Astrocyte of the spinal cord (primary cell): ENCODE measurements at regions not wholly inside any gene's neighbourhood (a gene's known extent, or its start where the extent isn't known, plus 50 kb on each side); places are given as distances from the start of the nearest gene placed in this dataset.

Experiments used
- DNase-seq: peaks from one replicate; pipeline ENCODE4 v3.0.0; 2011; ENCODE audit warnings: low read depth, low spot score
- H3K4me3 ChIP-seq: 2 replicates; pipeline ENCODE4 v1.5.1; 2011; ENCODE audit warnings: low read depth, mild to moderate bottlenecking, low read length, moderate library complexity
- CTCF ChIP-seq: IDR thresholded peaks from 2 replicates; pipeline ENCODE4 v1.5.1; 2012; ENCODE audit warnings: low read depth, mild to moderate bottlenecking, low read length, inconsistent platforms
- in situ Hi-C: cut with HindIII; loops from 2 replicates; pipeline ENCODE4 v1.10.0; 2017; ENCODE audit warnings: low sequenced_read_pairs

- in situ Hi-C loops = no loop called here
- no peak for TF ChIP-seq CTCF
- DNase-seq = no peak
- no peak overlapping the region for H3K4me3 ChIP-seq
These were observed 262.8 kb upstream of the USP24 start for GRCh38 chr1:55477953-55478352.

GRCh38 chr1:55476445-55477015, 261.4 kb upstream of the USP24 start:
- peak; percentile 29 for DNase-seq
- no peak overlapping the region for H3K4me3 ChIP-seq
- in situ Hi-C loops = no loop called here
- no peak for TF ChIP-seq CTCF

GRCh38 chr1:55474168-55474786, 259.1 kb upstream of the USP24 start:
- no peak for TF ChIP-seq CTCF
- peak; percentile 33 for DNase-seq
- H3K4me3 ChIP-seq = no peak overlapping the region
- in situ Hi-C loops = no loop called here

- no peak overlapping the region for H3K4me3 ChIP-seq
- in situ Hi-C loops = no loop called here
These were observed 258.5 kb upstream of the USP24 start for GRCh38 chr1:55473661-55474060.

GRCh38 chr1:55472784-55473183, 257.6 kb upstream of the USP24 start:
- no peak overlapping the region for H3K4me3 ChIP-seq
- TF ChIP-seq CTCF = no peak
- DNase-seq = peak; percentile 74
- in situ Hi-C loops = no loop called here

More at GRCh38 chr1:55473661-55474060, 258.5 kb upstream of the USP24 start:
- DNase-seq = no peak
- no peak for TF ChIP-seq CTCF

GRCh38 chr1:55472115-55472514, 257.0 kb upstream of the USP24 start:
- in situ Hi-C loops = no loop called here
- TF ChIP-seq CTCF = no peak
- no peak for DNase-seq
- no peak overlapping the region for H3K4me3 ChIP-seq
